HCT116 (cell line): ENCODE measurements at regions not wholly inside any gene's neighbourhood (a gene's known extent, or its start where the extent isn't known, plus 50 kb on each side); places are given as distances from the start of the nearest gene placed in this dataset.

ENCODE experiments used
- ATAC-seq: fragments of 200-7000 bp; cut with Tn5 transposase; 2 replicates; pipeline ENCODE4 v1.9.1; 2020; ENCODE audit warnings: mild to moderate bottlenecking, moderate library complexity
- BruUV-seq: library from RNA; stranded (reverse); fragments of 400-500 nt; replicated peaks from 2 replicates; lab custom pipeline; 2021; lab: Mats Ljungman, UMichigan
- CTCF ChIA-PET: fragments of 300-600 bp; sonication (Branson Sonifier 250); formaldehyde crosslinking; loops from one replicate; lab custom pipeline; 2021; ENCODE audit warnings: antibody characterized with exemption; lab: Charles Lee
- POLR2A ChIA-PET: fragments of 300-600, 350-600 bp; sonication (Branson Sonifier 250); formaldehyde crosslinking; loops from one replicate; lab custom pipeline; 2021; ENCODE audit warnings: antibody characterized with exemption; lab: Charles Lee
- RAD21 ChIA-PET, 2 experiments: fragments of 300-600 bp; sonication (Branson Sonifier 250); formaldehyde crosslinking; loops; one replicate each; lab custom pipeline; 2023; ENCODE audit warnings: low total read pairs in 2 of 2; ENCODE audit not compliant: uncharacterized antibody in 2 of 2, unreplicated experiment in 2 of 2, low non-redundant PET in 1 of 2; lab: Charles Lee
- DNase-seq: peaks from one replicate; pipeline ENCODE4 v3.0.0-alpha.2; 2010; ENCODE audit warnings: low read depth, low spot score
- H2AFZ ChIP-seq: fragments of 200-600 bp; shearing (Covaris generic), sonication (generic); 2 replicates; pipeline ENCODE4 v1.6.1; 2017; ENCODE audit warnings: low read depth, mixed run types, mixed read lengths, antibody characterized with exemption, low read length; ENCODE audit not compliant: poor library complexity, severe bottlenecking
- H3K27ac ChIP-seq: 2 replicates; pipeline ENCODE4 v1.5.1; 2012; ENCODE audit warnings: low read depth, low read length
- H3K27me3 ChIP-seq: fragments of 200-600 bp; sonication (generic); 2 replicates; pipeline ENCODE4 v1.6.1; 2016; ENCODE audit warnings: mixed run types, low read length, mixed read lengths; ENCODE audit not compliant: insufficient read depth
- H3K36me3 ChIP-seq, 2 experiments: fragments of 200-500 bp in 1 of 2; fragments of 200-600 bp in 1 of 2; sonication (Bioruptor generic) in 1 of 2; sonication (generic) in 1 of 2; 2 replicates each; pipeline versions ENCODE4 v1.5.1 to v1.6.1; 2014 to 2016; ENCODE audit warnings: low read length in 2 of 2, inconsistent platforms in 1 of 2, mixed read lengths in 1 of 2, mixed run types in 1 of 2; ENCODE audit not compliant: insufficient read depth in 2 of 2, control insufficient read depth in 1 of 2
- H3K4me1 ChIP-seq, 2 experiments: fragments of 200-600 bp in 1 of 2; sonication (generic) in 1 of 2; 2 replicates each; pipeline versions ENCODE4 v1.5.1 to v1.6.1; 2012 to 2017; ENCODE audit warnings: low read length in 2 of 2, inconsistent platforms in 1 of 2, mild to moderate bottlenecking in 1 of 2, mixed read lengths in 1 of 2, mixed run types in 1 of 2, moderate library complexity in 1 of 2; ENCODE audit not compliant: insufficient read depth in 2 of 2, control insufficient read depth in 1 of 2
- H3K4me2 ChIP-seq: fragments of 200-600 bp; sonication (generic); 2 replicates; pipeline ENCODE4 v1.6.1; 2017; ENCODE audit warnings: mixed run types, low read length, mixed read lengths
- H3K4me3 ChIP-seq, 2 experiments: fragments of 200-600 bp in 1 of 2; sonication (generic) in 1 of 2; replicated peaks in 1 of 2; 2 replicates each; pipeline ENCODE4 v1.5.1; 2011 to 2016; ENCODE audit warnings: low read length in 2 of 2, control low read depth in 1 of 2, low read depth in 1 of 2, mild to moderate bottlenecking in 1 of 2, mixed read lengths in 1 of 2, mixed run types in 1 of 2
- H3K79me2 ChIP-seq: fragments of 200-600 bp; sonication (generic); 2 replicates; pipeline ENCODE4 v1.6.1; 2017; ENCODE audit warnings: mild to moderate bottlenecking, mixed run types, low read length, moderate library complexity, mixed read lengths; ENCODE audit not compliant: insufficient read depth
- H3K9ac ChIP-seq: fragments of 200-600 bp; sonication (generic); 2 replicates; pipeline ENCODE4 v1.6.1; 2016; ENCODE audit warnings: low read length, mixed read lengths
- H3K9me2 ChIP-seq: fragments of 200-600 bp; sonication (generic), shearing (Covaris generic); 2 replicates; pipeline ENCODE4 v1.6.1; 2017; ENCODE audit warnings: mixed run types, mild to moderate bottlenecking, moderate library complexity; ENCODE audit not compliant: insufficient read depth
- H3K9me3 ChIP-seq, 2 experiments: fragments of 200-500 bp in 1 of 2; fragments of 200-600 bp in 1 of 2; sonication (Bioruptor generic) in 1 of 2; sonication (generic) in 1 of 2; 2 replicates each; pipeline ENCODE4 v1.6.1; 2014 to 2017; ENCODE audit warnings: low read length in 2 of 2, mixed read lengths in 2 of 2, inconsistent platforms in 1 of 2, low read depth in 1 of 2, mild to moderate bottlenecking in 1 of 2, mixed run types in 1 of 2, moderate library complexity in 1 of 2; ENCODE audit not compliant: control insufficient read depth in 1 of 2, insufficient read depth in 1 of 2
- H4K20me1 ChIP-seq: fragments of 200-600 bp; sonication (generic), shearing (Covaris generic); 2 replicates; pipeline ENCODE4 v1.6.1; 2017; ENCODE audit warnings: mixed run types, mild to moderate bottlenecking, moderate library complexity; ENCODE audit not compliant: insufficient read depth
- CBX3 ChIP-seq: IDR thresholded peaks from 2 replicates; pipeline ENCODE4 v1.6.1; 2012; ENCODE audit warnings: low read depth
- CEBPB ChIP-seq: IDR thresholded peaks from 2 replicates; pipeline ENCODE4 v1.6.1; 2012; ENCODE audit warnings: low read depth
- EGR1 ChIP-seq: IDR thresholded peaks from 2 replicates; pipeline ENCODE4 v1.6.1; 2012; ENCODE audit warnings: low read depth
- EZH2 ChIP-seq: fragments of 200-600 bp; sonication (generic); IDR thresholded peaks from 2 replicates; pipeline ENCODE4 v1.6.1; 2017; ENCODE audit warnings: antibody characterized with exemption, mixed run types
- EZH2phosphoT487 ChIP-seq: fragments of 200-600 bp; IDR thresholded peaks from 2 replicates; pipeline ENCODE4 v1.6.1; 2018; ENCODE audit warnings: antibody characterized with exemption, borderline replicate concordance
- FOSL1 ChIP-seq: IDR thresholded peaks from 2 replicates; pipeline ENCODE4 v1.6.1; 2012; ENCODE audit warnings: low read depth
- JUND ChIP-seq: IDR thresholded peaks from 2 replicates; pipeline ENCODE4 v1.6.1; 2012
- RAD21 ChIP-seq: IDR thresholded peaks from 2 replicates; pipeline ENCODE4 v1.6.1; 2012; ENCODE audit warnings: low read depth, mild to moderate bottlenecking
- SP1 ChIP-seq: IDR thresholded peaks from 2 replicates; pipeline ENCODE4 v1.6.1; 2012; ENCODE audit warnings: low read depth
- SRF ChIP-seq: IDR thresholded peaks from 2 replicates; pipeline ENCODE4 v1.6.1; 2012; ENCODE audit warnings: low read depth
- TCF7L2 ChIP-seq: IDR thresholded peaks from 2 replicates; pipeline ENCODE4 v1.7.0; 2011; ENCODE audit warnings: borderline replicate concordance, inconsistent platforms; ENCODE audit not compliant: insufficient read depth, insufficient read length; ENCODE audit errors: extremely low read depth
- ZFX ChIP-seq: fragments of 450-650 bp; IDR thresholded peaks from 2 replicates; pipeline ENCODE4 v1.6.1; 2017
- ZNF274 ChIP-seq: fragments of 200-500 bp; sonication (Bioruptor generic); IDR thresholded peaks from 2 replicates; pipeline ENCODE4 v1.6.1; 2014; ENCODE audit warnings: mild to moderate bottlenecking, low read depth, low read length, inconsistent platforms
- intact Hi-C: fragments of 100-400 bp; cut with micrococcal nuclease; formaldehyde crosslinking; loops from 2 replicates; pipeline ENCODE4 v1.10.0; 2022
- TF ChIP-seq, protein P1 (sequence below), 3 experiments: fragments of 200-600 bp in 1 of 3; sonication (generic) in 1 of 3; IDR thresholded peaks in 2 of 3; conservative IDR thresholded peaks in 1 of 3; 2 replicates each; pipeline ENCODE4 v1.5.1; 2012 to 2017; ENCODE audit warnings: low read depth in 2 of 3, low read length in 2 of 3, antibody characterized with exemption in 1 of 3, borderline replicate concordance in 1 of 3, control low read depth in 1 of 3, mild to moderate bottlenecking in 1 of 3, mixed read lengths in 1 of 3, mixed run types in 1 of 3, moderate library complexity in 1 of 3; ENCODE audit not compliant: insufficient read depth in 1 of 3
- TF ChIP-seq, protein P2 (sequence below): IDR thresholded peaks from 2 replicates; pipeline ENCODE4 v1.6.1; 2011; ENCODE audit warnings: mild to moderate bottlenecking, low read length, moderate library complexity; ENCODE audit not compliant: insufficient replicate concordance; ENCODE audit errors: extremely low read depth

DNA sequence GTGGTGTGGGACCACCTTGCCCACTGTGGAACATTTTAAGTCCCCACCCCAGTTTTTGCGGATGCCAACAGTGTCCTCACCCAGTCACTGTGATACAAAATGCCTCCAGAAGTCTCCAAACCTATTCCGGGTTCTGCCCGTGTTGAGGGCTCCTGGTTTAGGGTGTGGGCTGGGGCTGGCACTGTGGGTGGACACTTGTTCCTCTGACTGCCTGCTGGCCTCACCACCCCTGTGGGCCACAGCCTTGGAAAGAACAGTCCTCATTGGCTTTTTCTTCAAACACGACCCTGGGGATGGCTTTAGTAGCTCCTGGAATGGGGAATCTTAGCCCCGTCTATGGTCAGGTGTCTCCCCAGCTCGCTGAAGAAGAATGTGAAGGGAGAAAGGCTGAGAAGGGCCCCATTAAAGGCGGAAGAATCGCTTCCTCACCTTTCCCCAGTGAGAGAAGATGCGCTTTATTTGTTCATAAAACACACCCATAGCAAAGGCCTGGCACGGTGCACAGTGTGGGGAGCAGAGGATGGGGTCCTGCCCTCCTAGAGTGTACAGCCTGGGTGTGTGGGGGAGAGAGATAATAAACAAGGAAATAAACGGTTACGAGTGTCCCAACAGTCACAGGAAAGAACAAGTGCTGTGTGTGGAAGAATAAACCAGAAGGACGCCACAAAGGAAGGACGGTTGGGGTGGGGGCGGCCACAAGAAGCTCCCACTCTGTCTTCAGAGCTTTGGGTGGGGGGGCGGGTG, 56.3 kb upstream of the SLC22A11 start:
- Histone ChIP-seq H3K9ac (no peak overlapping the region), H3K27ac (no peak overlapping the region), H3K9me2 (no peaks in the 10 kb centered on the region), H3K4me3 (no peak overlapping the region), H2AFZ (no peak overlapping the region)
- POLR2A ChIA-PET, result no interaction called here
- intact Hi-C loops, result no loop called here
- TF ChIP-seq EGR1, result no peak
- TF ChIP-seq RAD21, result no peak
- no peak for TF ChIP-seq SRF
- TF ChIP-seq, protein P1, sequence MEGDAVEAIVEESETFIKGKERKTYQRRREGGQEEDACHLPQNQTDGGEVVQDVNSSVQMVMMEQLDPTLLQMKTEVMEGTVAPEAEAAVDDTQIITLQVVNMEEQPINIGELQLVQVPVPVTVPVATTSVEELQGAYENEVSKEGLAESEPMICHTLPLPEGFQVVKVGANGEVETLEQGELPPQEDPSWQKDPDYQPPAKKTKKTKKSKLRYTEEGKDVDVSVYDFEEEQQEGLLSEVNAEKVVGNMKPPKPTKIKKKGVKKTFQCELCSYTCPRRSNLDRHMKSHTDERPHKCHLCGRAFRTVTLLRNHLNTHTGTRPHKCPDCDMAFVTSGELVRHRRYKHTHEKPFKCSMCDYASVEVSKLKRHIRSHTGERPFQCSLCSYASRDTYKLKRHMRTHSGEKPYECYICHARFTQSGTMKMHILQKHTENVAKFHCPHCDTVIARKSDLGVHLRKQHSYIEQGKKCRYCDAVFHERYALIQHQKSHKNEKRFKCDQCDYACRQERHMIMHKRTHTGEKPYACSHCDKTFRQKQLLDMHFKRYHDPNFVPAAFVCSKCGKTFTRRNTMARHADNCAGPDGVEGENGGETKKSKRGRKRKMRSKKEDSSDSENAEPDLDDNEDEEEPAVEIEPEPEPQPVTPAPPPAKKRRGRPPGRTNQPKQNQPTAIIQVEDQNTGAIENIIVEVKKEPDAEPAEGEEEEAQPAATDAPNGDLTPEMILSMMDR (IDR thresholded peaks at IDR 0.05 in 2 of 3, conservative IDR thresholded peaks at IDR 0.05 in 1 of 3; ENCODE audit: borderline replicate concordance in 1 of 3, insufficient read depth in 1 of 3, low read depth in 2 of 3, low read length in 2 of 3), result no peak
- TF ChIP-seq EZH2phosphoT487, result no peak
- TF ChIP-seq CBX3, result no peak
- TF ChIP-seq, protein P2, sequence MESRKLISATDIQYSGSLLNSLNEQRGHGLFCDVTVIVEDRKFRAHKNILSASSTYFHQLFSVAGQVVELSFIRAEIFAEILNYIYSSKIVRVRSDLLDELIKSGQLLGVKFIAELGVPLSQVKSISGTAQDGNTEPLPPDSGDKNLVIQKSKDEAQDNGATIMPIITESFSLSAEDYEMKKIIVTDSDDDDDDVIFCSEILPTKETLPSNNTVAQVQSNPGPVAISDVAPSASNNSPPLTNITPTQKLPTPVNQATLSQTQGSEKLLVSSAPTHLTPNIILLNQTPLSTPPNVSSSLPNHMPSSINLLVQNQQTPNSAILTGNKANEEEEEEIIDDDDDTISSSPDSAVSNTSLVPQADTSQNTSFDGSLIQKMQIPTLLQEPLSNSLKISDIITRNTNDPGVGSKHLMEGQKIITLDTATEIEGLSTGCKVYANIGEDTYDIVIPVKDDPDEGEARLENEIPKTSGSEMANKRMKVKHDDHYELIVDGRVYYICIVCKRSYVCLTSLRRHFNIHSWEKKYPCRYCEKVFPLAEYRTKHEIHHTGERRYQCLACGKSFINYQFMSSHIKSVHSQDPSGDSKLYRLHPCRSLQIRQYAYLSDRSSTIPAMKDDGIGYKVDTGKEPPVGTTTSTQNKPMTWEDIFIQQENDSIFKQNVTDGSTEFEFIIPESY, result no peak
- TF ChIP-seq ZFX, result no peak
- no peak for TF ChIP-seq TCF7L2
- no peak for TF ChIP-seq FOSL1
- TF ChIP-seq SP1, result no peak
- TF ChIP-seq ZNF274, result no peak
- TF ChIP-seq CEBPB, result no peak
- TF ChIP-seq JUND, result no peak
- TF ChIP-seq EZH2, result no peak
- TF ChIP-seq, all 23 proteins: peak for 0
- H3K27me3 ChIP-seq, result peaks cover 5% of the 10 kb centered on the region; the same call in 1 of the 2 replicates
- no peaks in the 10 kb centered on the region for H3K9me3 ChIP-seq
- no TSS peak for BruUV-seq
- ChIA-PET RAD21 (no interaction called here), CTCF (no interaction called here)
- no peak for DNase-seq
- H3K79me2 ChIP-seq, result no peaks in the 10 kb centered on the region
- H3K4me1 ChIP-seq, result no peaks in the 10 kb centered on the region
- ATAC-seq, result no peak
- no peaks in the 10 kb centered on the region for H4K20me1 ChIP-seq
- H3K36me3 ChIP-seq, result no peaks in the 10 kb centered on the region
- no peak overlapping the region for H3K4me2 ChIP-seq
